Activated CD8-positive, alpha-beta memory T cell treated with anti-CD3 and anti-CD28 coated beads for 1 hour (primary cell): ENCODE measurements at regions not wholly inside any gene's neighbourhood (a gene's known extent, or its start where the extent isn't known, plus 50 kb on each side); places are given as distances from the start of the nearest gene placed in this dataset.

Source experiments
- DNase-seq, 2 donors: peaks; one replicate each; pipeline ENCODE4 v3.0.0-alpha.2; 2020; ENCODE audit warnings: low read depth in 1 of 2; ENCODE audit errors: extremely low read depth in 1 of 2

GRCh38 chr2:128903637-128904036 lies 585.0 kb upstream of the HS6ST1 start:
- no peak for DNase-seq

DNA sequence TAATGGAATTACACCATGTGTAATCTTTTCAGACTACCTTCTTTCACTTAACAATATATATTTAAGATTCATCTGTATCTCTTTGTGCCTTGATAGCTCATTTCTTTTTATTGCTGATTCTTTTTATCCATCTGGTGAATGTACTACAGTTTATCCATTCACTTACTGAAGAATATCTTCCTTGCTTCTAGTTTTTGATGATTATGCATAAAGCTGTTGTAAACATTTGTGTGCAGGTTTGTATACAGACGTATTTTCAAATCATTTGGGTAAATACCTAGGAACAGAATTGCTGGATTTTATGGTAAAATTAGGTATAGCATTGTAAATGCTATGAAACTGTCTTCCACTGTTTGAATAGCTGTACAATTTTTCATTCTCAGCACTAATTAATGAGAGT lies 592.6 kb upstream of the HS6ST1 start:
- DNase-seq, result no peak

DNA sequence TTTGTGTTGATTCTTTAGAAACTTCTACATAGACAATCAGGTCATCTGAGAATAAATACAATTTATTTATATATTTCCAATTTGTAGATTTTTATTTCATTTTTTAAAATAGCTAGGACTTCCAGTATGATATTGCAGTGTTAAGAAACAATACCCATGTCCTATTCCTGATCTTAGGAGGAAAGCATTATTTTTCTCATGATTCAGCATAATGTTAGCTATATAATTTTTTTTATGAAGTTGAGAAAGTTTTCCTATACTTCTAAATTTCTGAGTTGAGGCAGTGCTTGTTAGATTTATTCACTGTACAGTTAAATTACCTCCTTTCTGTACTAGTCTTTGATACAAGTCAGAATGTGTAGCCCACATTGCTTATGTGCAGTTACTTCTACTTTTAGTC lies 595.7 kb upstream of the HS6ST1 start:
- DNase-seq, result no peak

DNA sequence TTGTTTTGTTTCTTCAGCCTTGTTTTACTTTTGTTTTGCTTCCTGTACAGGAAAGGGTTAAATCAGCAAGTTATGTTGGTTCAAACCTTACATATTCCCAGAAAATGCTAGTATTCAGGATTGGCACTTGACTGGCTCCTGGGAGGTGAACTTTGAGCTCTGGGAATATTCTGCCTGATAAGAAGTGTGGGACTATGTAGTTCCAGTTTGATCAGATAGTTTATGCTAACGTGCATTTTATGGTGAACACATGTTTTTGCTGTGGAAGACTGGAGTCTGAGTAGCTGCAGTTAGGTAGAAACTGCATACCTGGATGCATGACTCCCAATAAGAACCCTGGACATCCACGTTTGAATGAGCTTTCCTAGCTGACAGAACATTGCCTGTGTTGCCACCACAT lies 603.1 kb upstream of the HS6ST1 start:
- DNase-seq, result no peak

DNA sequence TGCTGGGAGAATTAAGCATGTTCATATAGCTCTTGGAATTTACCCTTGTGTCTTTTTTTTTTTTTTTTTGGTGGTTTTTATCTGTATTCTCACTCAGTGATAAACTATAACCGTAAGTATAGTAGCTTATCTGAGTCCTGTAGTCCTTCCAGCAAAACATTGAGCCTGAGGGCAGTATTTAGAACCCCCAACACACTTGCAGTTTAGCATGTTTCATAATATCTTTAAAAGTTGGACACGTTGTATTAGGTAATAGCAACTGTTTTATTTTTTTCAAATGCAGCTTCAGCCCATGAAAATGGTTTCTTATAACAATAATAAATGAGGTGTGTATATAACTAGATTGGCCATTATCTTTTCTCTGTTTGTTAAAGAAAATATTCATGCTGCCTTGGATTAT lies 603.5 kb upstream of the HS6ST1 start:
- DNase-seq, result no peak

DNA sequence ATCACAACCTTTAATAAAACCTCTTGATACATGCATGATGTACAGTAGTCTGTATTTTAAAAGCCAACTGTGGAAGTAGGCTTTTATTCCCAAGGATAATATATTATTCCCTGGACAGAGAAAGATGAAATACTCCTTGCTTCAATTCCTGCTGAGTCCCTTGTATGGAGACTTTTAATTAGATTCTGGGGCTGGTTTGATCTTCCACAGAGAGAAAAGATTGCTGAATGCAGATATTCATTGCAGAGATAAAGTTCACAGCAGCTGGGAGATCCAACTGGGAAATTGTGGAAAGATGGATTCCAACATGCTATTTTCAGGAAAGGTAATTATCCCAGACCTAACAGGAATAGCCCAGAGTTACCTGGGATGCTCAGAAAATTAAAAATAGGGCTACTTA lies 607.0 kb upstream of the HS6ST1 start:
- DNase-seq, result no peak

DNA sequence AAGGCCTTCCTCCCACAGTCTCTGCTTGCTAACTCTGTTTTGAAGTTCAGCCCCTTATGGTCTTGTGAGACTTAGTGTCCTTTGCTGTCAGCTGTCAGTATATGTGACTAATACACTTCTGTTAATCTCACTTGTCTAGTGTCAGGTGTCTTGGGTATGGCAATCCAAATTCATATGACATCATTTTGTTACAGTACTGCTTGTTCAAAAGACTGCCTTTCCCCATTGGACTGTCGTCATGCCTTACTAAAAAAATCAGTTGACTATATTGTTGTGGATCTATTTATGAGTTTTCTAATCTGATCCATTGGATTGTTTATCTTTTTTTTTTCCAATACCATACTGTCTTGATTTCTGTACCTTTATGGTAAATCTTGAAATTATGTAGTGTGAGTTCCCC lies 611.4 kb upstream of the HS6ST1 start:
- DNase-seq, result no peak

GRCh38 chr2:128940378-128940777 lies 621.7 kb upstream of the HS6ST1 start:
- no peak for DNase-seq

- no peak for DNase-seq
These were observed 623.1 kb upstream of the HS6ST1 start for GRCh38 chr2:128941751-128942150.

DNA sequence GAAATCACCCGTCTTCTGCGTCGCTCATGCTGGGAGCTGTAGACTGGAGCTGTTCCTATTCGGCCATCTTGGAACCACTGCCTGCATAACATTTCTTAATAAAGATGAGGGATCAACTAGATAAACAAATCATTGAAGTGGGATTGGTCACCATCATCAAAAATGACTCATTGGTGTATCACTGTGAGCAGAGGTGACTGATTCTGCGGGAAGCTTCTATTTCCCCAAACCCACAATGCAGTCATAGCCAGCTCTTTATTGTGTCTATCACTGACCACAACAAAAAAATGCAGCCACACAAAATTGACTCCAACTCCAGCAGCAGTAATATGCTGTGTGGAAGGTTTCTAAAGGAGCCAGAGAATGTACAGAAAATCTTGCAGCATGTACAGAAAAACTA lies 630.7 kb upstream of the HS6ST1 start:
- no peak for DNase-seq

GRCh38 chr2:128950758-128951157 lies 632.1 kb upstream of the HS6ST1 start:
- no peak for DNase-seq

GRCh38 chr2:128958241-128958640 lies 639.6 kb upstream of the HS6ST1 start:
- no peak for DNase-seq

DNA sequence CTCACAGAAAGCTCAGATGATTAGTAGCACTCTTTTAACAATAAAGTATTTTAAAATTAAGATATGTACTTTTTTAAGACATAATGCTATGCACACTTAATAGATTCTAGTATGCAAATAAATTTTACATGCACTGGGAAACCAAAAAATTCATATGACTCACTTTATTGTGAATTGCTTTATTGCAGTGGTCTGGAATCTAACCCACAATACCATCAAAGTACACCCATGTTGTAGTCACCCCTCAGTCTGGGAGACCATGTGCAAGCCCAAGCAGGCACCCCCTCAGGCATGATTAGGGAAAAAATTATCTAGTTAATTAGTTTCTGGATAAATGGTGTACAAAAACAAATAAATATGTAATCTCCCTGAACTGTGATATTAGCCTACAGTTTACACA lies 649.0 kb upstream of the HS6ST1 start:
- DNase-seq, result no peak

DNA sequence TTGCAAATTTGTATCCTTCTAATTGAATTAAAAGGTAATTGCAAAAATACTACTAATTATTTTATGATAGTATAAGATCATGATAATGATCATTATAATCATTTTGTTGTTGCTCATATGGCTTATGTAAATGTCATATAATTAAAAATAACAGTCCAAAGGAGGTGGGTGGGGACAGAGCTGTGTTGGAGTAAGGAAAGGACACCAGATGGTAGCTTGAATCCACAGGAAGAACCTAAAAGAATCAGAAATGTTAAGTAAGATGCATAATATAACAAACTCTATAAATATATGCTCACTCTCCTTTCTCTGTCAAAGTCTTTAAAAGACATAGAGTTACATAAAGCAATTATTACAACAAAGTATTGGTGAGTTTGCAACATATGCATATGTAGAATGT lies 650.7 kb upstream of the HS6ST1 start:
- DNase-seq, result no peak

DNA sequence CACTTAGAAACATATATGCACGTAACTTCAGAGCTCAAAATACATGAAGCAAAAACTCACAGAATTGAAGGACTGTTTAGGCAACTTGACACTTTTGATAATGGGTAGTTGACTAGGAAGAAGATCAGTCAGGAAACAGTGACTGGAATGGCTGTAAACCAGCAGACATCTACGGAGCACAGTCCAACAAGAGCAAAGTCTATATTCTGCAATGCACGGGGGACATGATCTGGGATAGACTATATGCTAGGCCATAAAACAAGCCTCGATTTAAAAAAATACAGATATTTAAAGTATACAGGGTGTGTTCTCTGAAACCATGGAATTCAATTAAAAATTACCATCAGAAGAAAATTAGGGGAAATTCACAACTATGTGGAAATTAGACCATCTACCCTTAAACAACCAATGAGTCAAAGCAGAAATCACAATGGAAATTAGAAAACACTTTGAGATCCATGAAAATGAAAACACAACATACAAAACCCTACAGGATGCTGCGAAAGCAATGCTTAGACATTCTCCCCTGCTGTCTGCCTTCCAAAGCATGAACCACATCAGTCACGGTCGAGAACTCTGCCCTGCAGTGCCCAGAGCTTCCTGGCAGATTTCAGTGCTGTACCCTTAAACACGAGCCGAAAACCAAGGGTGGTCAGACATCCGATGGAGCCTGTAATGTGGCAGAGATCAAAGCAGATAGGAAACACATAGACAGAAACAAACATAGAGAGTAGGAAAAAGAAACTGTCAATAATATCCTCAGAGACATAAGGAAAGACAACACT lies 651.9 kb upstream of the HS6ST1 start:
- no peak for DNase-seq

DNA sequence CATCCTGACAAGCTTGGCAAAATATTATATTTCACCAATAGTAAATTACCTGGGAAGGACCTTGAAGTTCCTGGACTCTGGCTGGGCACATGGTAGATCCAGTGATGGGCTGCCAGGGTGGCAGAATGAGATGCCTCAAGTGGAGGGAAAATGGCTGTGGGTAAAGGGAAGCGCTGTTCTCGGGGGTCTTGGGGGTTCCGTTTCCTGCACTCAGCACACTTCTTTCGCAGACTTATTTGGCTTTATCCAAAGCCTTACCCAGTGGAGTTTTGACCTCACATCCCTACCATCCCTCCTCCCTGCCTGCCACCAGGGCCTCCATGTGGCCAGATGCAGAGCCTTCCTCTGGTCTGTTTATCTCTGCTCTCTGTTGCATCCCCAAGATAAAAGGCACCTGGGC lies 654.9 kb upstream of the HS6ST1 start:
- no peak for DNase-seq

DNA sequence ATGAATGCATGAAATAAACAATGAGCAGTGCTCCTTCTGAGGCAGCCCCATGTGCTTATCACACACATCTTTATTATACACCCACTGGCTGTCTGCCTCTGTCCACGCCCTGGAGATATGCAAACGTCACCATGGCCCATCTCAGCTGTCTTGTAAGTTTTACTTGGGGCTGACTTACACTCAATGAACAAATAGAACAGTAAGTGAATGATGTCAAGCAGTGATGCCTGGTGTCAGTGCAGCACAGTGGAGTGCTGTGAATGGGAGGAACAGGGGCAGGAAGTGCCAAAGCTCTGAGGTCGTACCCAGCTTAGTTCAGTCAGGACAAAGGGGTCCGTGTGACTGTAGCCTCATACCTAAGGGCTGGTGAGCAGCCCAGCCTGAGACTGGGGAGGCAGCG lies 659.5 kb upstream of the HS6ST1 start:
- no peak for DNase-seq

GRCh38 chr2:128979182-128979581 lies 660.5 kb upstream of the HS6ST1 start:
- no peak for DNase-seq

GRCh38 chr2:128980475-128980874 lies 661.8 kb upstream of the HS6ST1 start:
- DNase-seq, result no peak

- DNase-seq, result no peak
These were observed 662.7 kb upstream of the HS6ST1 start for GRCh38 chr2:128981353-128981752.

DNA sequence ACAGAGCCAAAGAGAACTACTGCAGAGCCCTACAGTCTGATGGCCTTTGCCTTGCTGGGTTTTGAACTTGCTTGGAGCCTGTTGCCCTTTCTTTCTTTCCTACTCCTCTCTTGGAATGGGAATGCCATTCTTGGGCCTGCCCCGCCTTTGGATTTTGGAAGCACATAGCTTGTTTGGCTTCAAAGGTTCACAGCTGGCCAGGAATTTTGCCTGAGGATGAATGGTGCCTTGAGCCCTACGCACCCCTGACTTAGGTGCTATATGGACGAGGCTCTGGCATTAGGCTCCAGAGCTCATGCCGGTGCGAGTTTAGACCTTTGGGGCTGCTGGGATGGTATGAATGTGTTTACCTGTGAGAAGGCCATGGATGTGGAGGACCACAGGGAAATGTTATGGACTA lies 663.3 kb upstream of the HS6ST1 start:
- DNase-seq, result no peak

DNA sequence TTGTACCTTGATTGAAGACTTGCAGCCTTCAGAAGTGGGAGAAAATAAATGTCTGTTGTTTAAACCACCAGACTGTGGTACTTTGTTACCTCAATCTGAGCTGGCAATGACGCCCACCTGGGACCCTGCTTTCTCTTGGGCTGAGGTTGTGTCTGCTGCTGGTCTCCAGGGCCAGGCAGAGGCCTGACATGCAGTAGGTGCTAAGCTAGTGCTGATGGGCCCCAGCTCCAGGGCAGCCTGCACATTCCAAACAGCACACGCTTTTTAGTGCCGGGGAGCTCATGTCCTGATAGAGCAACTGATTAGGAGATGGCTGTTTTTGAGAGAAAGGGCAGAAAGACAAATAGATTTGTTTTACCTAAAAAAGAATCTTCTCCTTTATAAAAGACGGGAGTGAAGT lies 664.0 kb upstream of the HS6ST1 start:
- DNase-seq, result no peak

GRCh38 chr2:128983094-128983493 lies 664.4 kb upstream of the HS6ST1 start:
- DNase-seq, result no peak
